ENCODE measurements at regions not wholly inside any gene's neighbourhood (a gene's known extent, or its start where the extent isn't known, plus 50 kb on each side); places are given as distances from the start of the nearest gene placed in this dataset.

GRCh38 chr14:104514156-104514848 is 65.3 kb upstream of the C14orf180 start:
- DNase-seq (ENCODE audit: low spot score), result no peak

GRCh38 chr14:104515059-104515810 is 64.3 kb upstream of the C14orf180 start:
- no peak for DNase-seq (ENCODE audit: low spot score)

GRCh38 chr14:104515811-104516780 is 63.5 kb upstream of the C14orf180 start:
- DNase-seq (ENCODE audit: low spot score), result no peak

- DNase-seq (ENCODE audit: low spot score), result no peak
These were observed 62.7 kb upstream of the C14orf180 start for GRCh38 chr14:104516906-104517305.

GRCh38 chr14:104517426-104517825 is 62.1 kb upstream of the C14orf180 start:
- DNase-seq (ENCODE audit: low spot score), result no peak

- no peak for DNase-seq (ENCODE audit: low spot score)
These were observed 61.7 kb upstream of the C14orf180 start for GRCh38 chr14:104517867-104518266.

GRCh38 chr14:104518659-104519350 is 60.8 kb upstream of the C14orf180 start:
- DNase-seq (ENCODE audit: low spot score), result no peak

- DNase-seq (ENCODE audit: low spot score), result no peak
These were observed 59.8 kb upstream of the C14orf180 start for GRCh38 chr14:104519721-104520120.

- no peak for DNase-seq (ENCODE audit: low spot score)
These were observed 58.7 kb upstream of the C14orf180 start for GRCh38 chr14:104520620-104521410.

- no peak for DNase-seq (ENCODE audit: low spot score)
These were observed 57.5 kb upstream of the C14orf180 start for GRCh38 chr14:104521816-104522745.

GRCh38 chr14:104522926-104523545 is 56.5 kb upstream of the C14orf180 start:
- no peak for DNase-seq (ENCODE audit: low spot score)

GRCh38 chr14:104523546-104523935 is 56.0 kb upstream of the C14orf180 start:
- no peak for DNase-seq (ENCODE audit: low spot score)

- no peak for DNase-seq (ENCODE audit: low spot score)
These were observed 54.8 kb upstream of the C14orf180 start for GRCh38 chr14:104524726-104525125.

GRCh38 chr14:104526723-104527645 is 52.6 kb upstream of the C14orf180 start:
- no peak for DNase-seq (ENCODE audit: low spot score)

- DNase-seq (ENCODE audit: low spot score), result no peak
These were observed 51.6 kb upstream of the C14orf180 start for GRCh38 chr14:104527857-104528459.

GRCh38 chr14:104528496-104528895 is 51.1 kb upstream of the C14orf180 start:
- no peak for DNase-seq (ENCODE audit: low spot score)

Measured in CD4-positive, alpha-beta T cell treated with Interleukin-6 at 100 ng/mL for 8 hours (primary cell).